HG02763 (cell line): ENCODE measurements at regions not wholly inside any gene's neighbourhood (a gene's known extent, or its start where the extent isn't known, plus 50 kb on each side); places are given as distances from the start of the nearest gene placed in this dataset.

Experiments
- ATAC-seq: cut with Tn5 transposase; IDR thresholded peaks from one replicate; pipeline ENCODE4 v1.9.1; 2021; ENCODE audit warnings: mild to moderate bottlenecking, moderate library complexity; ENCODE audit not compliant: unreplicated experiment

GRCh38 chr5:142437563-142437962, 112.7 kb upstream of the SPRY4 start:
- ATAC-seq, result no peak

- ATAC-seq, result no peak
These were observed 110.7 kb upstream of the SPRY4 start for GRCh38 chr5:142435410-142436115.

GRCh38 chr5:142434322-142434612, 109.4 kb upstream of the SPRY4 start:
- ATAC-seq, result no peak

- ATAC-seq, result no peak
These were observed 108.9 kb upstream of the SPRY4 start for GRCh38 chr5:142433526-142434321.

GRCh38 chr5:142432961-142433360, 108.1 kb upstream of the SPRY4 start:
- ATAC-seq, result no peak

- peak; percentile 49 for ATAC-seq
These were observed 107.6 kb upstream of the SPRY4 start for GRCh38 chr5:142432369-142432863.

- no peak for ATAC-seq
These were observed 104.1 kb upstream of the SPRY4 start for GRCh38 chr5:142428773-142429473.

GRCh38 chr5:142428036-142428772, 103.4 kb upstream of the SPRY4 start:
- ATAC-seq, result no peak

- ATAC-seq, result no peak
These were observed 102.7 kb upstream of the SPRY4 start for GRCh38 chr5:142427529-142427928.

GRCh38 chr5:142427015-142427364, 102.2 kb upstream of the SPRY4 start:
- no peak for ATAC-seq

- ATAC-seq, result no peak
These were observed 101.6 kb upstream of the SPRY4 start for GRCh38 chr5:142426129-142427014.

GRCh38 chr5:142425286-142426065, 100.7 kb upstream of the SPRY4 start:
- ATAC-seq, result no peak

GRCh38 chr5:142422429-142422828, 97.6 kb upstream of the SPRY4 start:
- ATAC-seq, result no peak

- no peak for ATAC-seq
These were observed 97.0 kb upstream of the SPRY4 start for GRCh38 chr5:142421621-142422397.

- no peak for ATAC-seq
These were observed 96.4 kb upstream of the SPRY4 start for GRCh38 chr5:142421228-142421617.

GRCh38 chr5:142420561-142421227, 95.9 kb upstream of the SPRY4 start:
- ATAC-seq, result no peak

GRCh38 chr5:142412581-142412980, 87.8 kb upstream of the SPRY4 start:
- ATAC-seq, result no peak
